ENCODE measurements at regions not wholly inside any gene's neighbourhood (a gene's known extent, or its start where the extent isn't known, plus 50 kb on each side); places are given as distances from the start of the nearest gene placed in this dataset.

DNA sequence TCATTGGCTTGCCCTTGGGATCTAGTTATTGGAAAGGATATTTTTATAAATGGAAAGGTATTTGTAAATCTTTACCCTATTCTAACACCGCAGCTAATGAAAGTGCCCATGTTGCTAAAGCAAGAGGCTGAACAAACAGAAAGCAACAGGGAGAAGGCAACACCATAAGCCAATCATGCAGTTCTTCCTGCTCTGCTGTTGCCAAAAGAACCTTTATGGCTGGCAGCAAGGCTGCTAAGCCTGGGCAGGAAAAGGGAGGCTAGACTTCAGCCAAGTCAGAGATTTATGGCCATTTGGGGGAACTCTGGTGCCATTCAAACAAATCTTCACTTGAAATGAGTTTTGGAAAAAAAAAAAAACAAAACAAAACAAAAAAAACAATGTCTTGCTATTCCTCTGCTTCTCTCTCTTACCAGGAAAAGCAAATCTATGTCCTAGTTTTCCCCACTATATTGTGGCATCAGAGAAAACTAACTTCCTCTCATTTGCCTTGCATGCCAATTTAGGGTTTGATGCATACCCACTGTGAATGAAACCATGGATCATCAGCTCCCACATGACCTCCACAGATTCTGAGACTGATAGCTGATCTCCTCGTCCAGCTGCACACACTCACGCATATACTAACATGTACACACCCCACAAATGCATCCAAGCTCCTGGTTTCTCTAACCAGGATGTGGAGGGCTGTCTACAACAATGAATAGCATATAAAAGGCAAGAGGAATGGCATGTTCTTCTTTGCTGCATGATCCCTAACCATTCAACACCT is 179.3 kb downstream of the C1D start:
- no peaks in the 10 kb centered on the region for H3K27me3 Mint-ChIP-seq
- no peak for DNase-seq (ENCODE audit: extremely low spot score, unreplicated experiment)
- TF ChIP-seq, protein P1, sequence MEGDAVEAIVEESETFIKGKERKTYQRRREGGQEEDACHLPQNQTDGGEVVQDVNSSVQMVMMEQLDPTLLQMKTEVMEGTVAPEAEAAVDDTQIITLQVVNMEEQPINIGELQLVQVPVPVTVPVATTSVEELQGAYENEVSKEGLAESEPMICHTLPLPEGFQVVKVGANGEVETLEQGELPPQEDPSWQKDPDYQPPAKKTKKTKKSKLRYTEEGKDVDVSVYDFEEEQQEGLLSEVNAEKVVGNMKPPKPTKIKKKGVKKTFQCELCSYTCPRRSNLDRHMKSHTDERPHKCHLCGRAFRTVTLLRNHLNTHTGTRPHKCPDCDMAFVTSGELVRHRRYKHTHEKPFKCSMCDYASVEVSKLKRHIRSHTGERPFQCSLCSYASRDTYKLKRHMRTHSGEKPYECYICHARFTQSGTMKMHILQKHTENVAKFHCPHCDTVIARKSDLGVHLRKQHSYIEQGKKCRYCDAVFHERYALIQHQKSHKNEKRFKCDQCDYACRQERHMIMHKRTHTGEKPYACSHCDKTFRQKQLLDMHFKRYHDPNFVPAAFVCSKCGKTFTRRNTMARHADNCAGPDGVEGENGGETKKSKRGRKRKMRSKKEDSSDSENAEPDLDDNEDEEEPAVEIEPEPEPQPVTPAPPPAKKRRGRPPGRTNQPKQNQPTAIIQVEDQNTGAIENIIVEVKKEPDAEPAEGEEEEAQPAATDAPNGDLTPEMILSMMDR (conservative IDR thresholded peaks at IDR 0.05), result no peak

DNA sequence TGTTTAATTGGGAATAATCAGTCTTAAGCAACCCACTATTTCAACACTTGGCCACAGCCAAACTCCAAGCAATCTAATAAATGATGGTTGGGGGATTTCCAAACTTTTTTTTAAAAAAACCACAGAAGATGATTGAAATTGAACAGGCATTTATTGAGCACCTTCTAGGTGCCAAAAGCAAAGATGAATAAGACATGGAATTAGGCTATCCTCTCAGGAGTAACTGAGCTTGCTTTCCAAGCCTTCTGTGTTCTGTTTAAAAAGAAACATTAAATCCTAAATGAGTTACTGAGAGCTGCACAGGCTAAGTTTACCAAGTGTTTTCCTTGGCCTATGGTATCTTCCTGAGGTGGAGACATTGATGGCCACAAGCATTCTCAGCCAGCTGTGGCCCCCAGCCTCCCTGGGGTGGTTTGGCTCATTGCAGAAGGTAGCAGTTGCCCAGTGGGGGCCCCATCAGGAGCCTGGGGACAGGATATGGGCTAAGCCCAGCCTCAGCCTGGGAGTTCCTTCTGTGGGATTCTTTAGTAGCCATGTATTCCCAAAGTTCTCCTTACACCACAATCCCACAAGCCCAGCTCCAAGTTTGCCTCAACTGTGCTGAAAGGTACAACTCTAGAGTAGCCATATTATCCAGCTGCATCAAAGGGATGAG is 174.3 kb downstream of the C1D start:
- no peaks in the 10 kb centered on the region for H3K9me3 Mint-ChIP-seq
- TF ChIP-seq, protein P1 (conservative IDR thresholded peaks at IDR 0.05), result no peak
- H3K27ac Mint-ChIP-seq, result no peak overlapping the region
- peaks cover 22% of the 10 kb centered on the region for H3K4me1 Mint-ChIP-seq (ENCODE audit: unreplicated experiment)
- H3K27me3 Mint-ChIP-seq, result no peaks in the 10 kb centered on the region
- H3K36me3 Mint-ChIP-seq, result no peaks in the 10 kb centered on the region
- H3K4me3 Mint-ChIP-seq, result no peak overlapping the region
- DNase-seq (ENCODE audit: extremely low spot score, unreplicated experiment), result no peak

More for the DNA sequence above, 179.3 kb downstream of the C1D start:
- Mint-ChIP-seq H3K36me3 (no peaks in the 10 kb centered on the region), H3K27ac (no peak overlapping the region), H3K4me1 (ENCODE audit: unreplicated experiment) (peaks cover 30% of the 10 kb centered on the region), H3K9me3 (no peaks in the 10 kb centered on the region), H3K4me3 (no peak overlapping the region)

DNA sequence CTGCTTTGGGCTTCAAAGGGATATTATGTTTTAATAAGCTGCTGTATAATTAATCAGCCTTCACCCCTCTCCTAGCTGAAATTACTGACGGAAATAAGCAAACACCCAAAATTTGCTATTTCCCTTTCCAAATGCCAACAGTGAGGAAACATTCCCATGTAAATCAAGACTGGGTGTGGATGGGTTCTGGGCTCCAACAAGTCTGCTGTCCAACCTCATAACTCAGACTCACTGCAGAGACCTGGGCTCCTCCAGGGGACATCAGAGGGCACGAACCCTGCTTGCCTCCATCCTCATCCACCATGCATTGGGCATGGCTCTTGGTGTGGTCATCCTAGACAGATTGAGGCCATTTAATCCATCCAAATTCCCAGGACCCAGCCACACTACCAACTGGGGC is 173.7 kb downstream of the C1D start:
- Mint-ChIP-seq H3K4me3 (no peak overlapping the region), H3K9me3 (peaks cover 3% of the 10 kb centered on the region), H3K36me3 (peaks cover 3% of the 10 kb centered on the region), H3K4me1 (ENCODE audit: unreplicated experiment) (peaks cover 16% of the 10 kb centered on the region), H3K27ac (no peak overlapping the region), H3K27me3 (no peaks in the 10 kb centered on the region)
- no peak for DNase-seq (ENCODE audit: extremely low spot score, unreplicated experiment)
- TF ChIP-seq, protein P1 (conservative IDR thresholded peaks at IDR 0.05), result no peak

DNA sequence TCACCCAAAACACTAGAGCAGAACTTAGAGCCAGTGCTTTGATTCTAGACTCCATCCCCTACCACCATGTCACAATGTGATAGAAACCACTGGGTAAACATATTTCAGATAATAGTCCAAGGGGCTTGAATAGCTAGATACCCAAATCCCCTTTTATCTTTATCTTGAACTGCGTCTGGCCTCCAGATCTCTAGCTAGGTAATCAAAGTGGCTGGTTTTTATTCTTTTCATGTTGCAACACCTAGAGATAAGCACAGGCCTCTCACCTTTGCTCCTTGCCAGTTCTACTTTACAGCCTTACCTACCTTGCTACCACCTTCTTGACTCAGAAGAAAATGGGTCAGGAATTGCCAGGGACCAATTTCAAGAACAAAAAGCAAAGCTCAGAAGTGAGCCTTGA is 171.2 kb downstream of the C1D start:
- Mint-ChIP-seq H3K4me3 (no peak overlapping the region), H3K9me3 (peaks cover 8% of the 10 kb centered on the region), H3K27me3 (no peaks in the 10 kb centered on the region), H3K36me3 (peaks cover 7% of the 10 kb centered on the region), H3K4me1 (ENCODE audit: unreplicated experiment) (peaks cover 26% of the 10 kb centered on the region), H3K27ac (no peak overlapping the region)
- no peak for DNase-seq (ENCODE audit: extremely low spot score, unreplicated experiment)
- TF ChIP-seq, protein P1 (conservative IDR thresholded peaks at IDR 0.05), result no peak

DNA sequence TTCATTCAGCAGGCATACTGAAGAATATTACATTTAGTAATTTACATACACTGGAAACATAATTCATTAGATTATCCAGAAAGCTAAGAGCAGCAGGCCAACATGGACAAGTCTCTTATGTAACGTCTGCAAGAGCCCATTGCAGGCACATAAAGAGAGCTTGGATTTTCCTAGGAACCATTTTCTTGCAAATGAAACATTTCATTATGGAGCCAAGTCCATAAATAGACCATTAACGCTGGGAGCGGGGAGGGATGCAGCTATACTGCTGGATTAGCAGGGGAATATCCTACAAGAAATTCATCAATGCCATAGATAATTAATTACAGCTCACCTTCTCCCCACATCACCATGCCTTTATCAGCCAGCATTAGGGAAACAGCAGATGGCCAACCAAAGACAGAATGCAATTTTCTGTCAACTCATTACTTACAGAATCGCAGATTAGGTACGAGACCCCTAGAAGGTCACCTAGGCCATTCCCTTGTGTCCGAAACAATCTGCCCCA is 170.4 kb downstream of the C1D start:
- peaks cover 7% of the 10 kb centered on the region for H3K36me3 Mint-ChIP-seq
- DNase-seq (ENCODE audit: extremely low spot score, unreplicated experiment), result no peak
- H3K9me3 Mint-ChIP-seq, result peaks cover 12% of the 10 kb centered on the region
- H3K4me1 Mint-ChIP-seq (ENCODE audit: unreplicated experiment), result peaks cover 29% of the 10 kb centered on the region
- H3K27me3 Mint-ChIP-seq, result no peaks in the 10 kb centered on the region
- H3K27ac Mint-ChIP-seq, result no peak overlapping the region
- H3K4me3 Mint-ChIP-seq, result no peak overlapping the region
- TF ChIP-seq, protein P1 (conservative IDR thresholded peaks at IDR 0.05), result no peak

Data from type B pancreatic cell (in vitro differentiated cells).